GM20431 (cell line): ENCODE measurements at regions not wholly inside any gene's neighbourhood (a gene's known extent, or its start where the extent isn't known, plus 50 kb on each side); places are given as distances from the start of the nearest gene placed in this dataset.

Experiments
- in situ Hi-C: fragments of 300-500 bp; cut with MseI, MboI; formaldehyde crosslinking; loops from one replicate; pipeline ENCODE4 v1.15.0; 2020; ENCODE audit warnings: low sequenced_read_pairs; ENCODE audit not compliant: unreplicated experiment

DNA sequence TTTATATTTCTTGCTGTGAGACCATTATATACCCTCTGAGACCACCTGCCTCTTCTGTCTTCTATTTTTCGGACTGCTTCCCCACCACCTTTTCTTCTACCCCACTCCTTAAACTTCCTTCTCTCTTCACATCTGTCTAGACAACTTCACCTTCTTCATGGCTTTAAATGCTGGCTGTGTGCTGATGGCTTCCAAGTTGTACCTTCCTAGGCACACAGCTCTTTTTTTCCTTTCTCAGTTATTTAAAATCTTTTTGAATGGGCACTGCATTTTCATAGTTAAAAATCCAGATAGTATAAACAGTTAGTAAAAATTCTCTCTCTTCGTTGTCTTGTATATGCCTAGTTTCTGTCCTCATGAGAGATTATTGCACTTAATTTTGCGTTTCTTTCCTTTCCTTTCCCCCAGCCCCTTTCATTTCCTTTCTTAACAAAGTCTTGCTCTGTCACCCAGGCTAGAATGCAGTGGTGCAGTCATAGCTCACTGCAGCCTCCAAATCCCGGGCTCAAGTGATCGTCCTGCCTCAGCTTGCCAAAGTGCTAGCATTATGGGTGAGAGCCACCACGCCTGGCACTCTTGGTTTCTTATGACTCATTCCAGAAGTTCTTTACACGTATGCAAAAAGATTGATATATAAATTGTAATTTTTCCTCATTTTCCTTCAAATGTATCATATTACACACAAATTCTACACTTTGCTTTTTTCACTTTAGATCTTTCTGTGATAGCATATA is 114.3 kb downstream of the NPIPB5 start:
- in situ Hi-C loops: loop anchor here (25.0 kb wide), 1 partner anchor 288 kb away; no protein-coding TSS in a partner anchor

DNA sequence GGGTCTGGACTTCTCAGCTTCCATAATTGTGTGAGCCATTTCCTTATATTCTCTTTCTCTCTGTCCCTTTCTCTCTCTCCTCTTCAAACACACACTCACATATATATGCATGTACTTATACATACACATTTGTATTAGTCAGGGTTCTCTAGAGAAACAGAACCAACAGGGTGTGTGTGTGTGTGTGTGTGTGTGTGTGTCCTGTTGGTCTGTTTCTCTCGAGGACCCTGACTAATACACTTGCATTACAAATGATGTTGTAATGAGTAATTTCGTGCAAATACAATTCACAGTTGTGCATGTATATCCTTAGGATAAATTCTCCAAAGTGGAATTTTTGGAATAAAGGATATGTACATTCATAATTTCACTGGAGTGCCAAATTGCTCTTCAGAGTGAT is 115.3 kb downstream of the NPIPB5 start:
- in situ Hi-C loops: loop anchor here (25.0 kb wide), 1 partner anchor 289 kb away; no protein-coding TSS in a partner anchor

- in situ Hi-C loops: loop anchor here (25.0 kb wide), 1 partner anchor 290 kb away; no protein-coding TSS in a partner anchor
These were observed 116.4 kb downstream of the NPIPB5 start for GRCh38 chr16:22627043-22627442.

DNA sequence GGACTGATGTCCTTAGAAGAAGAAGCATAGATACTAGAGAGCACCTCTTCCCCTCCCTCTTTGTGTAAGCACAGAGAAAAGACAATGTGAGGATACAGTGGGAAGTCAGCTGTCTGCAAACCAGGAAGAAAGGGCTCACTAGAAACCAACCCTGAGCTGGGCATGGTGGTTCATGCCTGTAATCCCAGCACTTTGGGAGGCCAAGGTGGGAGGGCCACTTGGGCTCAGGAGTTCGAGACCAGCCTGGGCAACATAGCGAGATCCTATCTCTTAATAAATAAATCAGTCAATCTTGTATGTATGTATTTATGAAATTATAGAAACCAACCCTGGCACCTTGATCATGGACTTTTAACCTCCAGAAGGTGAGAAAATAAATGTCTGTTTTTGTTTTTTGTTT is 118.3 kb downstream of the NPIPB5 start:
- in situ Hi-C loops: loop anchor here (25.0 kb wide), 1 partner anchor 292 kb away; no protein-coding TSS in a partner anchor

DNA sequence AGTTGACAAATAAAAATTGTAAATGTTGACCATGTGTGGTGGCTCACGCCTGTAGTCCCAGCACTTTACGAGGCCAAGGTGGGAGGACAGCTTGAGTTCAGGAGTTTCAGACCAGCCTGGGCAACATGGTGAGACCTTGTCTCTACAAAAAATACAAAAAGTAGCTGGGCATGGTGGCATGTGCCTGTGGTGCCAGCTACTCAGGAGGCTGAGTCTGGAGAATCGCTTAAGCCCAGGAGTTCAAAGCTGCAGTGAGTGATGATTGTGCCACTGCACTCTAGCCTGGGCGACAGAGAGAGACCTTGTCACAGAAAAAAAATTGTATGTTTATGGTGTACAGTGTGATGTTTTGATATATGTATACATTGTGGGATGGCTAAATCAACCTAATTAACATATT is 119.6 kb downstream of the NPIPB5 start:
- in situ Hi-C loops: loop anchor here (25.0 kb wide), 1 partner anchor 293 kb away; no protein-coding TSS in a partner anchor

GRCh38 chr16:22631264-22631663 is 120.6 kb downstream of the NPIPB5 start:
- in situ Hi-C loops: loop anchor here (25.0 kb wide), 1 partner anchor 294 kb away; no protein-coding TSS in a partner anchor

DNA sequence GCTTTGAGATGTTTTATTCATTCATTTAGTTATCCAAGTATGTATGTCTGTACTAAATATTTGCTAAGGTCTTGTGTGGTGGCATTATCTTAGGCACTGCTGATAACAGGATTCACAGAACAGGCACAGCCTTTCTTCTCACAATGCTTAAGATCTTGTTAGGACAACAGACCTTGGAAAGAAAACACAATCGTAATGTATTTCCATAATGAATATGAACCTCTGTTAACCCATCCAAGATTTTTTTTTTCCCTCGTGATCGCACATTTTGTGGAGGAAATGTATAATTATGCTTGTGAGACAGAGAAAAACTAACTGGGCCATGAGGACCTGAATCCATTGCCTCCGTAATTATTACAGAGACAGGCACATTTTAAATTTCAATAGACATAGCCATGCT is 121.9 kb downstream of the NPIPB5 start:
- in situ Hi-C loops: loop anchor here (25.0 kb wide), 1 partner anchor 295 kb away; no protein-coding TSS in a partner anchor

- in situ Hi-C loops: loop anchor here (25.0 kb wide), 1 partner anchor 296 kb away; no protein-coding TSS in a partner anchor
These were observed 122.6 kb downstream of the NPIPB5 start for GRCh38 chr16:22633280-22633679.

DNA sequence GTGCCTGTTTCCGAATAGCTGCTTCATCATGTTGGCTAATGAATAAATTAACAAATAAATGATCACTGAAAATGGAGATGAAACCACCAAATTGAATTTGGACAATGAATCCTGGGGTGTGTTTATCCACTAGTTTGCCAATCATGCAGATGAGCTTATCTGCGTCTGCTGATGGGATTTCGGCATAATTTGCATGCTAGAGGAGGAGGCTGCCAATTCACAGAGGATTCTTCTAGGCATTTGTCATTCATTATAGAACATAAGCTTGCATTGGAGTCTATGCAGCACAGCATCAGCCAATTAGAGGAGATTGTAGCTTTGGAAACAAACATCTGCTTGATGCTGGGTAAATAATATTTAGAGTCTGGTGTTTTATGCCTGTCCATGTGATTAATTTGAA is 123.1 kb downstream of the NPIPB5 start:
- in situ Hi-C loops: loop anchor here (25.0 kb wide), 1 partner anchor 296 kb away; no protein-coding TSS in a partner anchor

- in situ Hi-C loops: loop anchor here (25.0 kb wide), 1 partner anchor 298 kb away; no protein-coding TSS in a partner anchor
These were observed 124.3 kb downstream of the NPIPB5 start for GRCh38 chr16:22634954-22635353.

DNA sequence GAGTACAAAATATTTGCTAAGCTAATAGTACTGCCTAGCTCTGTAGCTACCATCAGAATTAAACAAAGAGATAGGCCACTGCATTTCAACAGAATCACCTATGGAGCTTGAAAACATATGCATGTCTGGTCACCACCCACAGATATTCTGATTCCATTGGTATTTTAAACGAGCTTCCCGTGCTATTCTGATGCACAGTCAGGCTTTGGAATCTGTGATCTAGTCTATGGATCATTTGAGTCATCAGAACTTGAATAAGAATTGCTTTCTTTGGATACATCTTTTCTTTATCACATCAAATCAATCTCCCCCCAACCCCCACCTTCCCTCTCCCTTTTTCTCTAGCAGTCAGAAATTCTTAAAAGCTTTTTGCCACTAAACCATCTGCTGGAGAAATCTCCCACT is 124.7 kb downstream of the NPIPB5 start:
- in situ Hi-C loops: loop anchor here (25.0 kb wide), 1 partner anchor 298 kb away; no protein-coding TSS in a partner anchor

DNA sequence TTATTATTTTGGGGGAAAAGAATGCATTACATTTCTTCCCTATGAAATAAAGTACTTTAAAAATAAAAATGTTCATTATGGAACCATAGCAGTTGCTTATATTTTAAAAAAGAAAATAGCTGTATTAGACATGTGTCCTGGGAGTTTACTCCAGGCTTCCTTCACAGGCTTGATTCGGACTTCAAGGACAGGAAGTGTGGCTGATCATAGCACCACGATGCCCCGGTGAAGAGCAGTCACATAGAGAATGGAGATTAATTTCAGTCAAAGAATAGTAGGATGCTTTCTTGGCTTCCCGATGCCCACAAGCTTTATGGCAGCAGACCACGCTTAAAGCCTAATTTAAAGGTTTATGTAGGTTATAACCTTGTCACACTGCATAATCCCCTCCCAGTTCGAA is 125.1 kb downstream of the NPIPB5 start:
- in situ Hi-C loops: loop anchor here (25.0 kb wide), 1 partner anchor 298 kb away; no protein-coding TSS in a partner anchor

DNA sequence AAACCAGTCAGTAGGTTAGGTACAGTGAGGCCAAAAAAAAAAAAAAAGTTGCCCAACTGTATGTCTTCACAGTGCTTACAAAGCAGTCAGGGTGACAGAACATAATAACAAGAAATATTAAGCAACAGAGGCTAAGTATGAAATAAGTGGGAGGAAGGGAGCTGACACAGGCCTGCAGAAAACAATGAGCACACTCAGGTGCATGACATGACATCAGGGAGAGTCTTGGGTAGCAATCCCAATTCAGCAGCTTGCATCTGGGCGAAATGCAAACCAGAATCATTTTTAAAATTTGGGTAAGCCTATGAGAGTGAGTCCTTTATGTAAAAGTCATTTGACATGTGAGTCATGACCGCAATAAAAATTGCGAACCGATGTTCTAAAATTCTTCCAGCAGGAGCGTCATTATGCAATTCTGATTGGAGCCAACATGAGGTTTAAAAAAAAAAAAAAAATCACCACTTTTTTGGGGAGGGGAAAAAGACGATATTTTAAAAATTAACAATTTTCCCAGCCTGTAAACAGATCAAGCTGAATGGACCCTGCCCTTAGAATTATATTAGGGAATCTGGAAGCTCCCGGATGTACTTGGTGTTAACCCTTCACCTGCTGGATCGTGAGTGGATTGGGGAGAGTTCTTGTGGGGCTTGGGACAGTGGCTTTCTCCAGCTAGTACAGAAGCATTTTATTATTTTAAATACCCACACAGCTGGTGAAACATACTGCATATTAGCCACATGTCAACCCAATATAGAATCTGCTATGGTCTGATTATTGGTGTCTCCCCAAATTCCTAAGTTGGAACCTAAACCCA is 127.9 kb downstream of the NPIPB5 start:
- in situ Hi-C loops: loop anchor here (25.0 kb wide), 1 partner anchor 301 kb away; no protein-coding TSS in a partner anchor

DNA sequence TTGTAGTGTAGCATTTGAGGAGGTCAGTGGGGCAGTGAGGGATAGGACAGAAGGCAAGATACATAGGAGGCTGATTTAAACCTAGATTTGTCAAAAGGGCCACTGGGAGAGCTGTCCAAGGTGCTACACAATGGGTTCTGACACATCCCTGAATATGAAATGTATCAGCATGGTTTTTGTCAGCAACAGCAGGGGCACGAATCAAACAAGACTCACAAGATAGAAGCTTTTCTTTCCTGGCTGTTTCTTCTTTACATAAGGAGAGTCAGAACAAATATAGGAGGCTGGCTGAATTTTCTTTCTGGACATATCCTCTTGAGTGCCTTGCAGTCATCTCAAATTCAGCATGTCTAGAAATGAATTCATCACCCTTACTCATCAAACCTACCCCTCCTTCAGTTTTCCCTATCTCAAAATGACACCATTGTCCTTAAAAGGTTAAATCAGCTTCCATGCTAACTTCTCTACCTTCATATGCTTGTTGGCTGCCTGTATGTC is 130.5 kb downstream of the NPIPB5 start:
- in situ Hi-C loops: loop anchor here (25.0 kb wide), 1 partner anchor 304 kb away; no protein-coding TSS in a partner anchor

- in situ Hi-C loops: loop anchor here (25.0 kb wide), 1 partner anchor 305 kb away; no protein-coding TSS in a partner anchor
These were observed 131.9 kb downstream of the NPIPB5 start for GRCh38 chr16:22642416-22643088.

GRCh38 chr16:22643203-22643602 is 132.5 kb downstream of the NPIPB5 start:
- in situ Hi-C loops: loop anchor here (25.0 kb wide), 1 partner anchor 306 kb away; no protein-coding TSS in a partner anchor

DNA sequence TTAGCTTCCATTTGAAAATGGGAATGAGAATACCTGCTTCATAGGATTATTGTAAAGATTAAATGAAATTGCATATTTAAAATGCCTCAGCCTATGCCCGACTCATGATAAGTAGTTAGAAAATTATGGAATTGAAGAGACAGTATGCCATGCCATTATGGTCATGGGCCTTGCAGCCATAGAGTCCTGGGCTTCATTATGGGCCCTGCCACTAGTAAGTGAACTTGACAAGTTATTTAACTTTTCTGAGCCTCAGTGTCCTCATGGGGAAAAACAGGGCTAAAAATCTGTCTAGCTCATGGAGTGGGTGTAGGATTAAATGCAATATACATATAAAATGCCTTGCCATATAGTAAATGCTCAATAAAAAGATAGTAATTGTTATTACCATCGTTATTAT is 133.2 kb downstream of the NPIPB5 start:
- in situ Hi-C loops: loop anchor here (25.0 kb wide), 1 partner anchor 307 kb away; no protein-coding TSS in a partner anchor

- in situ Hi-C loops: loop anchor here (25.0 kb wide), 1 partner anchor 309 kb away; no protein-coding TSS in a partner anchor
These were observed 135.2 kb downstream of the NPIPB5 start for GRCh38 chr16:22645868-22646267.

DNA sequence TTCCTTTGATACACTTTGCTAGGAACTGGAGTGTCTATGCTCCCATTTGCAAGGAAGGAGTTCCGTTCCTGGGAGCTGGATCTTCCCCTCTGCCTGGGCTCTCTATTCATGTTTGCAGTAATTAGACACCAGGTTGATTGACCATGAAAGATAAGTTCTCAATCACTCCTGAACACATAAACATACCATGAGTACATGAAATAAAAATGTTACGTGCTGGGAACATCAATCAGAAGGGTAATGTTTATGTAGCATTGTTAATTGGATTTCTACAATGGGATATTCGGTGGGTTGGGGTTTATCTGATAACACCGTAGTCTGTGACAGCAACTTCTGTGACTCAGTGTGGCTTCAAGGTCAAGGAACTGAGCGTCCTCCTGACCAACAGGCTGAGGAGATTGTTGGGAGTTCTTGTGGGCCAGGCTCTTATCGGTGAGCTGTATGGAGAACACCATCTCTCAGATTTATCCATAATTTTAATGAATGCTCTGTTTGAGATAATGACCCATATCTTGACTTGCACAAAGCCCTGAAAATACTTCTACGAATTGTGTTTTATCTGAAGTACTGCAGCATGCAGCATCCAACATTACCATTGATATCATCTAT is 136.4 kb downstream of the NPIPB5 start:
- in situ Hi-C loops: loop anchor here (25.0 kb wide), 1 partner anchor 310 kb away; no protein-coding TSS in a partner anchor
